GM12878 (cell line): ENCODE measurements at regions not wholly inside any gene's neighbourhood (a gene's known extent, or its start where the extent isn't known, plus 50 kb on each side); places are given as distances from the start of the nearest gene placed in this dataset.
"Not testable (repeated sequence)": the region's sequence is repeated elsewhere in the genome, so short reads cannot be mapped to it uniquely, and the experiment has no call there.

Experiments used
- ATAC-seq: fragments of 200-7000 bp; cut with Tn5 transposase; 3 replicates; pipeline ENCODE4 v1.9.1; 2020; ENCODE audit warnings: mild to moderate bottlenecking, moderate library complexity
- BruUV-seq: library from RNA; stranded (reverse); fragments of 400-500 nt; replicated peaks from 2 replicates; lab custom pipeline; 2021; lab: Mats Ljungman, UMichigan
- CTCF ChIA-PET: fragments of 300-600 bp; sonication (Branson Sonifier 250); formaldehyde crosslinking; extraction: SDS; loops from one replicate; lab custom pipeline; 2021; ENCODE audit warnings: inconsistent platforms; lab: Yijun Ruan, JAX
- POLR2A ChIA-PET: fragments of 350-600 bp; formaldehyde crosslinking; extraction: SDS; loops from one replicate; lab custom pipeline; 2021; ENCODE audit warnings: inconsistent platforms; lab: Charles Lee
- RAD21 ChIA-PET: fragments of 300-600 bp; sonication (Branson Sonifier 250); formaldehyde crosslinking; loops from one replicate; lab custom pipeline; 2023; ENCODE audit warnings: antibody characterized with exemption; ENCODE audit not compliant: unreplicated experiment; lab: Charles Lee
- SMC1A ChIA-PET: fragments of 300-600 bp; sonication (Branson Sonifier 250); formaldehyde crosslinking; loops from one replicate; lab custom pipeline; 2023; ENCODE audit not compliant: unreplicated experiment, uncharacterized antibody; lab: Charles Lee
- DNase-seq: peaks from one replicate; pipeline ENCODE4 v3.0.0-alpha.2; 2011; ENCODE audit warnings: low read depth, low spot score
- FAIRE-seq: peaks from 3 replicates; lab custom pipeline; 2011; peaks lifted over from hg19 to GRCh38; lab: Jason Lieb, UNC
- H2AFZ ChIP-seq: 2 replicates; pipeline ENCODE4 v1.6.0; 2011; ENCODE audit warnings: low read depth, low read length, control low read depth; ENCODE audit not compliant: control insufficient read depth
- H3K27ac ChIP-seq: 2 replicates; pipeline ENCODE4 v1.5.1; 2011; ENCODE audit warnings: control low read depth; ENCODE audit not compliant: control insufficient read depth, insufficient read depth
- H3K27me3 ChIP-seq, 2 experiments: replicated peaks in 1 of 2; 2 replicates each; pipeline versions ENCODE4 v1.6.0 to v1.6.1; 2011; ENCODE audit warnings: low read length in 1 of 2; ENCODE audit not compliant: control insufficient read depth in 2 of 2, insufficient read depth in 2 of 2
- H3K36me3 ChIP-seq, 2 experiments: 2 replicates each; pipeline ENCODE4 v1.5.1; 2011; ENCODE audit warnings: low read length in 1 of 2; ENCODE audit not compliant: control insufficient read depth in 2 of 2, insufficient read depth in 2 of 2
- H3K4me1 ChIP-seq: 2 replicates; pipeline ENCODE4 v1.6.1; 2011; ENCODE audit warnings: mild to moderate bottlenecking, low read length, moderate library complexity, mixed read lengths; ENCODE audit not compliant: control insufficient read depth, insufficient read depth
- H3K4me2 ChIP-seq: 2 replicates; pipeline ENCODE4 v1.6.0; 2011; ENCODE audit warnings: control low read depth; ENCODE audit not compliant: control insufficient read depth, insufficient read depth
- H3K4me3 ChIP-seq: fragments of 200-600 bp; sonication (generic); 2 replicates; pipeline ENCODE4 v1.5.1; 2016
- H3K79me2 ChIP-seq: 2 replicates; pipeline ENCODE4 v1.6.0; 2011; ENCODE audit warnings: low read length; ENCODE audit not compliant: control insufficient read depth, insufficient read depth
- H3K9ac ChIP-seq: 2 replicates; pipeline ENCODE4 v1.8.0; 2011; ENCODE audit warnings: low read length, control low read depth, mixed read lengths; ENCODE audit not compliant: control insufficient read depth, insufficient read depth
- H3K9me3 ChIP-seq: replicated peaks from 3 replicates; pipeline ENCODE4 v1.5.1; 2011; ENCODE audit warnings: mild to moderate bottlenecking, low read length; ENCODE audit not compliant: control insufficient read depth, insufficient read depth
- H4K20me1 ChIP-seq: 2 replicates; pipeline ENCODE4 v1.6.0; 2011; ENCODE audit not compliant: control insufficient read depth, insufficient read depth
- ATF2 ChIP-seq: IDR thresholded peaks from 2 replicates; pipeline ENCODE4 v1.6.1; 2012; ENCODE audit warnings: low read length, inconsistent platforms
- CEBPB ChIP-seq, 2 experiments: fragments of 150-350 bp in 1 of 2; IDR thresholded peaks; 2 replicates each; pipeline ENCODE4 v1.6.1; 2012 to 2014; ENCODE audit warnings: low read depth in 2 of 2, low read length in 2 of 2, borderline replicate concordance in 1 of 2, inconsistent platforms in 1 of 2
- HDAC6 ChIP-seq: fragments of 200-600 bp; sonication (generic); IDR thresholded peaks from one replicate; pipeline ENCODE4 v1.8.0; 2017; ENCODE audit warnings: antibody characterized with exemption; ENCODE audit not compliant: unreplicated experiment
- KLF5 ChIP-seq: fragments of 450-650 bp; IDR thresholded peaks from 2 replicates; pipeline ENCODE4 v1.6.1; 2014; ENCODE audit warnings: mild to moderate bottlenecking; ENCODE audit not compliant: partially characterized antibody
- NR2C1 ChIP-seq: fragments of 450-650 bp; IDR thresholded peaks from 2 replicates; pipeline ENCODE4 v1.6.1; 2017; ENCODE audit warnings: antibody characterized with exemption, mild to moderate bottlenecking, moderate library complexity
- SIX5 ChIP-seq: IDR thresholded peaks from 2 replicates; pipeline ENCODE4 v1.6.1; 2011; ENCODE audit warnings: mild to moderate bottlenecking, low read depth, low read length, moderate library complexity; ENCODE audit not compliant: severe bottlenecking
- SKIL ChIP-seq: fragments of 450-650 bp; IDR thresholded peaks from 2 replicates; pipeline ENCODE4 v1.6.1; 2017; ENCODE audit warnings: mild to moderate bottlenecking, low read depth, inconsistent platforms; ENCODE audit not compliant: poor library complexity, severe bottlenecking
- SP1 ChIP-seq: IDR thresholded peaks from one replicate; pipeline ENCODE4 v1.6.1; 2011; ENCODE audit warnings: low read depth, low read length
- TCF12 ChIP-seq: IDR thresholded peaks from 2 replicates; pipeline ENCODE4 v1.6.1; 2011; ENCODE audit warnings: low read depth, mild to moderate bottlenecking, low read length
- TCF7 ChIP-seq: IDR thresholded peaks from 2 replicates; pipeline ENCODE4 v1.6.1; 2014; ENCODE audit warnings: antibody characterized with exemption, borderline replicate concordance
- WRNIP1 ChIP-seq: IDR thresholded peaks from 2 replicates; pipeline ENCODE4 v1.6.1; 2011; ENCODE audit warnings: low read depth, low read length, improper control_type of control experiment, borderline replicate concordance
- ZBED1 ChIP-seq: IDR thresholded peaks from 2 replicates; pipeline ENCODE4 v1.6.1; 2016; ENCODE audit warnings: borderline replicate concordance
- ZNF622 ChIP-seq: fragments of 450-650 bp; IDR thresholded peaks from 2 replicates; pipeline ENCODE4 v1.6.1; 2017; ENCODE audit warnings: mild to moderate bottlenecking, inconsistent platforms
- WGBS: methylation state at CpG from one replicate; pipeline ENCODE4 v1.1.6; 2016; ENCODE audit warnings: low lambda C conversion rate; ENCODE audit not compliant: insufficient replicate concordance, insufficient coverage; ENCODE audit errors: missing lambda C conversion rate; 5-methylcytosine and 5-hydroxymethylcytosine counted together
- in situ Hi-C: fragments of 300-500 bp; cut with MboI; formaldehyde crosslinking; loops from 9 replicates; pipeline ENCODE4 v1.14.3; 2018; ENCODE audit warnings: mixed read lengths
- intact Hi-C: fragments of 100-400 bp; cut with micrococcal nuclease; formaldehyde crosslinking; loops from one replicate; pipeline ENCODE4 v1.14.2; 2022; ENCODE audit not compliant: unreplicated experiment
- TF ChIP-seq, protein P1 (sequence below): fragments of 450-650 bp; conservative IDR thresholded peaks from 2 replicates; pipeline ENCODE4 v1.6.1; 2017; ENCODE audit warnings: mild to moderate bottlenecking, moderate library complexity

GRCh38 chr4:189656641-189657040 is 284.0 kb upstream of the FRG1 start:
- Histone ChIP-seq H2AFZ (no peak overlapping the region), H3K9ac (no peak overlapping the region), H3K4me3 (no peak overlapping the region), H3K27me3 (no peaks in the 10 kb centered on the region), H3K9me3 (no peaks in the 10 kb centered on the region), H3K79me2 (no peaks in the 10 kb centered on the region), H4K20me1 (no peaks in the 10 kb centered on the region), H3K36me3 (no peaks in the 10 kb centered on the region), H3K4me1 (no peaks in the 10 kb centered on the region), H3K27ac (no peak overlapping the region), H3K4me2 (no peak overlapping the region)
- FAIRE-seq (no peak), DNase-seq (no peak), ATAC-seq (no peak)
- TF ChIP-seq, protein P1, sequence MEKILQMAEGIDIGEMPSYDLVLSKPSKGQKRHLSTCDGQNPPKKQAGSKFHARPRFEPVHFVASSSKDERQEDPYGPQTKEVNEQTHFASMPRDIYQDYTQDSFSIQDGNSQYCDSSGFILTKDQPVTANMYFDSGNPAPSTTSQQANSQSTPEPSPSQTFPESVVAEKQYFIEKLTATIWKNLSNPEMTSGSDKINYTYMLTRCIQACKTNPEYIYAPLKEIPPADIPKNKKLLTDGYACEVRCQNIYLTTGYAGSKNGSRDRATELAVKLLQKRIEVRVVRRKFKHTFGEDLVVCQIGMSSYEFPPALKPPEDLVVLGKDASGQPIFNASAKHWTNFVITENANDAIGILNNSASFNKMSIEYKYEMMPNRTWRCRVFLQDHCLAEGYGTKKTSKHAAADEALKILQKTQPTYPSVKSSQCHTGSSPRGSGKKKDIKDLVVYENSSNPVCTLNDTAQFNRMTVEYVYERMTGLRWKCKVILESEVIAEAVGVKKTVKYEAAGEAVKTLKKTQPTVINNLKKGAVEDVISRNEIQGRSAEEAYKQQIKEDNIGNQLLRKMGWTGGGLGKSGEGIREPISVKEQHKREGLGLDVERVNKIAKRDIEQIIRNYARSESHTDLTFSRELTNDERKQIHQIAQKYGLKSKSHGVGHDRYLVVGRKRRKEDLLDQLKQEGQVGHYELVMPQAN: no peak
- TF ChIP-seq TCF7 (no peak), KLF5 (no peak), SKIL (no peak), ZBED1 (no peak), ATF2 (no peak), SIX5 (no peak), WRNIP1 (no peak), CEBPB (IDR thresholded peaks at IDR 0.05; ENCODE audit: borderline replicate concordance in 1 of 2, low read depth in 2 of 2, low read length in 2 of 2) (no peak), NR2C1 (no peak), TCF12 (no peak), HDAC6 (no peak), ZNF622 (no peak), SP1 (no peak)
- WGBS: 15% methylated on average over 9 of the region's 10 CpGs
- ChIA-PET SMC1A (no interaction called here), RAD21 (no interaction called here), CTCF (no interaction called here), POLR2A (no interaction called here)
- no TSS peak for BruUV-seq
- in situ Hi-C loops (no loop called here), intact Hi-C loops (no loop called here)

GRCh38 chr4:189658259-189658658 is 282.4 kb upstream of the FRG1 start:
- RAD21 ChIA-PET, FAIRE-seq, H4K20me1 ChIP-seq, H2AFZ ChIP-seq, H3K27me3 ChIP-seq, DNase-seq, SMC1A ChIA-PET, H3K4me3 ChIP-seq, H3K4me1 ChIP-seq, POLR2A ChIA-PET, CTCF ChIA-PET, BruUV-seq, H3K4me2 ChIP-seq, ATAC-seq, H3K9me3 ChIP-seq, H3K9ac ChIP-seq, H3K36me3 ChIP-seq, in situ Hi-C loops, intact Hi-C loops, H3K79me2 ChIP-seq, H3K27ac ChIP-seq: not testable (repeated sequence)
- WGBS: 58% methylated on average over 5 of the region's 5 CpGs
